GM12891 (cell line): ENCODE measurements at regions not wholly inside any gene's neighbourhood (a gene's known extent, or its start where the extent isn't known, plus 50 kb on each side); places are given as distances from the start of the nearest gene placed in this dataset.

Source experiments
- PAX5 ChIP-seq: IDR thresholded peaks from 2 replicates; pipeline ENCODE4 v1.6.1; 2011; ENCODE audit warnings: low read length, moderate library complexity, mild to moderate bottlenecking; ENCODE audit not compliant: insufficient read depth, severe bottlenecking
- POLR2A ChIP-seq: IDR thresholded peaks from 2 replicates; pipeline ENCODE4 v1.6.1; 2011; ENCODE audit warnings: low read depth, low read length, control low read depth
- POLR2AphosphoS5 ChIP-seq: IDR thresholded peaks from 2 replicates; pipeline ENCODE4 v1.6.1; 2011; ENCODE audit warnings: low read depth, low read length, control low read depth
- TAF1 ChIP-seq: IDR thresholded peaks from 2 replicates; pipeline ENCODE4 v1.6.1; 2011; ENCODE audit warnings: low read depth, low read length, control low read depth

DNA sequence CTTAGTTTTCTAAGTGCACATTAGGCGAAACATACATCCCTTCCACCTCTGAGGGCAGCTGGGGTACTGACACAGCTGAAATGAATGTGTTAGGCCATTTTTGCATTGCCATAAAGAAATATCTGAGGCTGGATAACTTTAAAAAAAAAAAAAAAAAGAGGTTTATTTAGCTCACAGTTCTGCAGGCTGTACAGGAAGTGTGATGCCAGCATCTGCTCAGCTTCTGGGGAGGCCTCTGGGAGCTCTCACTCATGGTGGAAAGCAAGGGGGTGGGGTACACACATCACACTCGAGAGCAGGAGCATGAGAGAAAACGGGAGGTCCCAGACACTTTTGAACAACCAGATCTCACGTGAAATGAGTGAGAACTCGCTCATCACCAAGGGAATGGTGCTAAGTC, 158.1 kb downstream of the PSMG1 start:
- TF ChIP-seq POLR2AphosphoS5 (no peak), POLR2A (no peak), TAF1 (no peak), PAX5 (no peak)
